A549 (cell line): ENCODE measurements at regions not wholly inside any gene's neighbourhood (a gene's known extent, or its start where the extent isn't known, plus 50 kb on each side); places are given as distances from the start of the nearest gene placed in this dataset.
A peak's percentile ranks its signal among the peaks of the same experiment; 100 is the strongest.
"Not testable (repeated sequence)": the region's sequence is repeated elsewhere in the genome, so short reads cannot be mapped to it uniquely, and the experiment has no call there.

ENCODE experiments used
- ATAC-seq, 2 experiments: fragments of 200-7000 bp in 1 of 2; fragments of >200 bp in 1 of 2; cut with Nextera tagmentation in 1 of 2; cut with Tn5 transposase in 1 of 2; 3 replicates each; pipeline versions ENCODE4 v1.8.0 to v1.9.1; 2018 to 2020; ENCODE audit warnings: mild to moderate bottlenecking in 1 of 2, moderate library complexity in 1 of 2
- CTCF ChIA-PET: fragments of 300-600 bp; sonication (Branson Sonifier 250); formaldehyde crosslinking; extraction: SDS; loops from one replicate; lab custom pipeline; 2021; ENCODE audit warnings: antibody characterized with exemption, inconsistent platforms; lab: Yijun Ruan, JAX
- POLR2A ChIA-PET: fragments of 350-600 bp; formaldehyde crosslinking; extraction: SDS; loops from one replicate; lab custom pipeline; 2021; ENCODE audit warnings: antibody characterized with exemption, inconsistent platforms; lab: Yijun Ruan, JAX
- DNase-seq, 2 experiments: peaks; one replicate each; pipeline versions ENCODE4 v3.0.0 to v3.0.0-alpha.2; 2011 to 2016; ENCODE audit warnings: low read depth in 1 of 2, low spot score in 1 of 2
- FAIRE-seq: peaks from 2 replicates; lab custom pipeline; 2011; peaks lifted over from hg19 to GRCh38; lab: Jason Lieb, UNC
- H3K27ac ChIP-seq, 2 experiments: fragments of >200 bp; sonication (Bioruptor Twin); formaldehyde crosslinking; 3 replicates each; pipeline ENCODE4 v1.5.1; 2016 to 2017
- H3K4me1 ChIP-seq: fragments of >200 bp; sonication (Bioruptor Twin); formaldehyde crosslinking; 3 replicates; pipeline ENCODE4 v1.6.1; 2016
- H3K4me2 ChIP-seq: fragments of >200 bp; sonication (Bioruptor Twin); formaldehyde crosslinking; 3 replicates; pipeline ENCODE4 v1.6.1; 2016
- H3K4me3 ChIP-seq: fragments of >200 bp; sonication (Bioruptor Twin); formaldehyde crosslinking; 3 replicates; pipeline ENCODE4 v1.5.1; 2016
- H3K9me3 ChIP-seq: fragments of >200 bp; sonication (Bioruptor Twin); formaldehyde crosslinking; 3 replicates; pipeline ENCODE4 v1.6.1; 2016
- CHD2 ChIP-seq: fragments of 150-350 bp; IDR thresholded peaks from 2 replicates; pipeline ENCODE4 v1.6.1; 2014; ENCODE audit warnings: low read length; ENCODE audit not compliant: partially characterized antibody
- EHMT2 ChIP-seq: fragments of 200-600 bp; sonication (generic); IDR thresholded peaks from 2 replicates; pipeline ENCODE4 v1.6.1; 2016; ENCODE audit warnings: antibody characterized with exemption, low read depth, mild to moderate bottlenecking, moderate library complexity
- ESRRA ChIP-seq: fragments of 150-350 bp; IDR thresholded peaks from 2 replicates; pipeline ENCODE4 v1.6.1; 2014; ENCODE audit warnings: mild to moderate bottlenecking, low read length, borderline replicate concordance
- FOSB ChIP-seq: fragments of 250-450 bp; sonication (Bioruptor Pico); IDR thresholded peaks from 2 replicates; pipeline ENCODE4 v1.5.0; 2020; ENCODE audit warnings: mild to moderate bottlenecking, moderate library complexity
- FOXS1 ChIP-seq: fragments of 250-450 bp; sonication (Bioruptor Pico); IDR thresholded peaks from 2 replicates; pipeline ENCODE4 v1.5.0; 2020; ENCODE audit warnings: mild to moderate bottlenecking, moderate library complexity
- GATA3 ChIP-seq: IDR thresholded peaks from 2 replicates; pipeline ENCODE4 v1.6.1; 2012; ENCODE audit warnings: borderline replicate concordance
- HOXB13 ChIP-seq: fragments of 250-450 bp; sonication (Bioruptor Pico); IDR thresholded peaks from 2 replicates; pipeline ENCODE4 v1.5.0; 2020; ENCODE audit warnings: low read depth, mild to moderate bottlenecking, moderate library complexity
- HOXB5 ChIP-seq: fragments of 250-450 bp; sonication (Bioruptor Pico); IDR thresholded peaks from 2 replicates; pipeline ENCODE4 v1.5.0; 2020; ENCODE audit warnings: mild to moderate bottlenecking, moderate library complexity
- MAZ ChIP-seq: fragments of 150-350 bp; IDR thresholded peaks from 2 replicates; pipeline ENCODE4 v1.6.1; 2014; ENCODE audit warnings: antibody characterized with exemption, low read depth, low read length, borderline replicate concordance
- PHF8 ChIP-seq: fragments of 200-600 bp; sonication (generic); IDR thresholded peaks from 2 replicates; pipeline ENCODE4 v1.6.1; 2016; ENCODE audit warnings: low read depth, mild to moderate bottlenecking, antibody characterized with exemption, moderate library complexity, borderline replicate concordance
- POLR2A ChIP-seq: IDR thresholded peaks from 2 replicates; pipeline ENCODE4 v1.6.1; 2012; ENCODE audit warnings: mild to moderate bottlenecking, low read length
- RFX5 ChIP-seq: fragments of 450-650 bp; IDR thresholded peaks from 2 replicates; pipeline ENCODE4 v1.7.1; 2014; ENCODE audit warnings: antibody characterized with exemption, mild to moderate bottlenecking, moderate library complexity
- SMC3 ChIP-seq: fragments of >200 bp; sonication (Bioruptor Twin); formaldehyde crosslinking; IDR thresholded peaks from 3 replicates; pipeline ENCODE4 v1.6.1; 2018; ENCODE audit warnings: inconsistent platforms
- SREBF2 ChIP-seq: fragments of 450-650 bp; IDR thresholded peaks from 2 replicates; pipeline ENCODE4 v1.6.1; 2014; ENCODE audit warnings: mild to moderate bottlenecking, moderate library complexity
- TP53 ChIP-seq: fragments of 250-450 bp; sonication (Bioruptor Pico); IDR thresholded peaks from 2 replicates; pipeline ENCODE4 v1.5.0; 2021; ENCODE audit warnings: mild to moderate bottlenecking, moderate library complexity
- ZC3H11A ChIP-seq: fragments of 450-650 bp; IDR thresholded peaks from 2 replicates; pipeline ENCODE4 v1.6.1; 2014; ENCODE audit warnings: antibody characterized with exemption, mild to moderate bottlenecking
- WGBS: methylation state at CpG from one replicate; pipeline ENCODE4 v1.1.6; 2017; ENCODE audit errors: missing lambda C conversion rate; 5-methylcytosine and 5-hydroxymethylcytosine counted together
- TF ChIP-seq, protein P1 (sequence below): IDR thresholded peaks from 2 replicates; pipeline ENCODE4 v1.6.1; 2012; ENCODE audit warnings: low read depth, borderline replicate concordance
- TF ChIP-seq, protein P2 (sequence below): fragments of 250-450 bp; sonication (Bioruptor Pico); IDR thresholded peaks from 2 replicates; pipeline ENCODE4 v1.5.0; 2021; ENCODE audit warnings: mild to moderate bottlenecking, moderate library complexity, borderline replicate concordance
- TF ChIP-seq, protein P3 (sequence below): fragments of 150-350 bp; IDR thresholded peaks from 2 replicates; pipeline ENCODE4 v1.6.1; 2014; ENCODE audit warnings: low read depth, mild to moderate bottlenecking, low read length
- TF ChIP-seq, protein P4 (sequence below): fragments of 200-600 bp; sonication (generic); IDR thresholded peaks from 2 replicates; pipeline ENCODE4 v1.6.1; 2016; ENCODE audit warnings: antibody characterized with exemption, mild to moderate bottlenecking, moderate library complexity
- TF ChIP-seq, protein P5 (sequence below): IDR thresholded peaks from 2 replicates; pipeline ENCODE4 v1.6.1; 2012

DNA sequence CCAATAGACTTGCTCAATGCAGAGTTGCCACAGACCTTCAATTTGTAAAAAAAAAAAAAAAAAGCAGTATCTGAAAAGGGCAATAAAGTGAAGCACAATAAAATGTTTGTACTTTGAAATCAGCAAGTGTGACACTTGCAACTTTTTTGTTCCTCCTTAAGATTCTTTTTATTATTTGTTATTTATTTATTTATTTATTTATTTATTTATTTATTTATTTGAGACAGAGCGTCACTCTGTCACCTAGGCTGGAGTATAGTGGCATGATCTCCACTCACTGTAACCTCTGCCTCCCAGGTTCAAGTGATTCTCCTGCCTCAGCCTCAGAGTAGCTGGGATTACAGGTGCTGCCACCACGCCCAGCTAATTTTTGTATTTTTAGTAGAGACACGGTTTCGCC is 416.5 kb upstream of the RORB start:
- FAIRE-seq, H3K27ac ChIP-seq, CTCF ChIA-PET, H3K4me1 ChIP-seq, POLR2A ChIA-PET, H3K9me3 ChIP-seq, H3K4me3 ChIP-seq, ATAC-seq, DNase-seq, H3K4me2 ChIP-seq: not testable (repeated sequence)
- whole genome bisulfite sequencing = 36% methylated on average over 4 of the region's 4 CpGs
- TF ChIP-seq ZC3H11A = peak; percentile 82

DNA sequence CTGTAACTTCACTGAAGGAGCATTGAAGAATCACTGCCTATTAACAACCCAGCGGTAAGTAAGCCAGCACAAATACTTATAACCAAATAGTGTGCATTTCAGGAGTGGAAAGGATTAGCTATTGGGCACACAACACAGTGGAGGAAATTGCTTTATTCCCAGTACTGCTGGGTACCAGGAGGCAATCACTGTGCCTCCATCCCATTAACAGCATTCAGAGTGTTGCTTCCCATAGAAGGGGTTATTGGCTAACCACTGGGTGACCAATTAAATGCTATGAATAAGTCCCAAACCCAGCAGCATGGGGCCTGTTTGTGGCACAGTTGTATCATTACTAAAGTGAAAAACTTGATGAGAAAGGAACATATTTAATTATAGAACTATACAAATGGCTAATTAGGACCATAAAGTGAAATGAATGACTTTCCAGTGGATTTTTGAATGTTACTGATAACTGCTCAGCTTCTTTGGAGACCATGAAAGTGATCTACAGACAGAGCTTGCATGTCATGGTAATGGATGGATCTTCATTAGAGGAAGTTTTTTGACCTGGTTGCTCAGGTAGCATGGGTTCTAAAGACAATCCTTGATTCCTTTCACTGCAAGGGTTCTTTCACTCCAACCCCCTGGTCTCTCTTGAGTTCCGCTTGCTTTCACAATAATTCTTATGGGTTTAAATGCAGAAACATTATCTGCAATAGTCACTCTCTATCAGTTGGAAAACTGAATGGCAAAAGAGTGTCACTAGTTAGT is 413.3 kb upstream of the RORB start:
- TF ChIP-seq, protein P1, sequence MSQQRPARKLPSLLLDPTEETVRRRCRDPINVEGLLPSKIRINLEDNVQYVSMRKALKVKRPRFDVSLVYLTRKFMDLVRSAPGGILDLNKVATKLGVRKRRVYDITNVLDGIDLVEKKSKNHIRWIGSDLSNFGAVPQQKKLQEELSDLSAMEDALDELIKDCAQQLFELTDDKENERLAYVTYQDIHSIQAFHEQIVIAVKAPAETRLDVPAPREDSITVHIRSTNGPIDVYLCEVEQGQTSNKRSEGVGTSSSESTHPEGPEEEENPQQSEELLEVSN = no peak
- TF ChIP-seq ESRRA (no peak), PHF8 (no peak), MAZ (no peak), FOSB (CRISPR knock-in tag) (no peak), GATA3 (no peak), EHMT2 (no peak), SMC3 (no peak), CHD2 (no peak), POLR2A (no peak), HOXB5 (CRISPR knock-in tag) (no peak), FOXS1 (CRISPR knock-in tag) (no peak), TP53 (CRISPR knock-in tag) (no peak), SREBF2 (no peak), HOXB13 (CRISPR knock-in tag) (no peak), RFX5 (no peak)
- TF ChIP-seq, protein P2, sequence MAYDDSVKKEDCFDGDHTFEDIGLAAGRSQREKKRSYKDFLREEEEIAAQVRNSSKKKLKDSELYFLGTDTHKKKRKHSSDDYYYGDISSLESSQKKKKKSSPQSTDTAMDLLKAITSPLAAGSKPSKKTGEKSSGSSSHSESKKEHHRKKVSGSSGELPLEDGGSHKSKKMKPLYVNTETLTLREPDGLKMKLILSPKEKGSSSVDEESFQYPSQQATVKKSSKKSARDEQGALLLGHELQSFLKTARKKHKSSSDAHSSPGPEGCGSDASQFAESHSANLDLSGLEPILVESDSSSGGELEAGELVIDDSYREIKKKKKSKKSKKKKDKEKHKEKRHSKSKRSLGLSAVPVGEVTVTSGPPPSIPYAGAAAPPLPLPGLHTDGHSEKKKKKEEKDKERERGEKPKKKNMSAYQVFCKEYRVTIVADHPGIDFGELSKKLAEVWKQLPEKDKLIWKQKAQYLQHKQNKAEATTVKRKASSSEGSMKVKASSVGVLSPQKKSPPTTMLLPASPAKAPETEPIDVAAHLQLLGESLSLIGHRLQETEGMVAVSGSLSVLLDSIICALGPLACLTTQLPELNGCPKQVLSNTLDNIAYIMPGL = no peak
- TF ChIP-seq, protein P3, sequence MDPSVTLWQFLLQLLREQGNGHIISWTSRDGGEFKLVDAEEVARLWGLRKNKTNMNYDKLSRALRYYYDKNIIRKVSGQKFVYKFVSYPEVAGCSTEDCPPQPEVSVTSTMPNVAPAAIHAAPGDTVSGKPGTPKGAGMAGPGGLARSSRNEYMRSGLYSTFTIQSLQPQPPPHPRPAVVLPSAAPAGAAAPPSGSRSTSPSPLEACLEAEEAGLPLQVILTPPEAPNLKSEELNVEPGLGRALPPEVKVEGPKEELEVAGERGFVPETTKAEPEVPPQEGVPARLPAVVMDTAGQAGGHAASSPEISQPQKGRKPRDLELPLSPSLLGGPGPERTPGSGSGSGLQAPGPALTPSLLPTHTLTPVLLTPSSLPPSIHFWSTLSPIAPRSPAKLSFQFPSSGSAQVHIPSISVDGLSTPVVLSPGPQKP = no peak
- TF ChIP-seq, protein P4, sequence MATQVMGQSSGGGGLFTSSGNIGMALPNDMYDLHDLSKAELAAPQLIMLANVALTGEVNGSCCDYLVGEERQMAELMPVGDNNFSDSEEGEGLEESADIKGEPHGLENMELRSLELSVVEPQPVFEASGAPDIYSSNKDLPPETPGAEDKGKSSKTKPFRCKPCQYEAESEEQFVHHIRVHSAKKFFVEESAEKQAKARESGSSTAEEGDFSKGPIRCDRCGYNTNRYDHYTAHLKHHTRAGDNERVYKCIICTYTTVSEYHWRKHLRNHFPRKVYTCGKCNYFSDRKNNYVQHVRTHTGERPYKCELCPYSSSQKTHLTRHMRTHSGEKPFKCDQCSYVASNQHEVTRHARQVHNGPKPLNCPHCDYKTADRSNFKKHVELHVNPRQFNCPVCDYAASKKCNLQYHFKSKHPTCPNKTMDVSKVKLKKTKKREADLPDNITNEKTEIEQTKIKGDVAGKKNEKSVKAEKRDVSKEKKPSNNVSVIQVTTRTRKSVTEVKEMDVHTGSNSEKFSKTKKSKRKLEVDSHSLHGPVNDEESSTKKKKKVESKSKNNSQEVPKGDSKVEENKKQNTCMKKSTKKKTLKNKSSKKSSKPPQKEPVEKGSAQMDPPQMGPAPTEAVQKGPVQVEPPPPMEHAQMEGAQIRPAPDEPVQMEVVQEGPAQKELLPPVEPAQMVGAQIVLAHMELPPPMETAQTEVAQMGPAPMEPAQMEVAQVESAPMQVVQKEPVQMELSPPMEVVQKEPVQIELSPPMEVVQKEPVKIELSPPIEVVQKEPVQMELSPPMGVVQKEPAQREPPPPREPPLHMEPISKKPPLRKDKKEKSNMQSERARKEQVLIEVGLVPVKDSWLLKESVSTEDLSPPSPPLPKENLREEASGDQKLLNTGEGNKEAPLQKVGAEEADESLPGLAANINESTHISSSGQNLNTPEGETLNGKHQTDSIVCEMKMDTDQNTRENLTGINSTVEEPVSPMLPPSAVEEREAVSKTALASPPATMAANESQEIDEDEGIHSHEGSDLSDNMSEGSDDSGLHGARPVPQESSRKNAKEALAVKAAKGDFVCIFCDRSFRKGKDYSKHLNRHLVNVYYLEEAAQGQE = no peak
- TF ChIP-seq, protein P5, sequence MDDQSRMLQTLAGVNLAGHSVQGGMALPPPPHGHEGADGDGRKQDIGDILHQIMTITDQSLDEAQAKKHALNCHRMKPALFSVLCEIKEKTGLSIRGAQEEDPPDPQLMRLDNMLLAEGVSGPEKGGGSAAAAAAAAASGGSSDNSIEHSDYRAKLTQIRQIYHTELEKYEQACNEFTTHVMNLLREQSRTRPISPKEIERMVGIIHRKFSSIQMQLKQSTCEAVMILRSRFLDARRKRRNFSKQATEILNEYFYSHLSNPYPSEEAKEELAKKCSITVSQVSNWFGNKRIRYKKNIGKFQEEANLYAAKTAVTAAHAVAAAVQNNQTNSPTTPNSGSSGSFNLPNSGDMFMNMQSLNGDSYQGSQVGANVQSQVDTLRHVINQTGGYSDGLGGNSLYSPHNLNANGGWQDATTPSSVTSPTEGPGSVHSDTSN = no peak
- H3K4me3 ChIP-seq = no peak overlapping the region
- WGBS = 4% methylated on average over 2 of the region's 2 CpGs
- POLR2A ChIA-PET = no interaction called here
- CTCF ChIA-PET = no interaction called here
- no peaks in the 10 kb centered on the region for H3K9me3 ChIP-seq
- H3K4me2 ChIP-seq = no peak overlapping the region
- ATAC-seq (no peak), DNase-seq (no peak), FAIRE-seq (no peak)
- H3K4me1 ChIP-seq = no peaks in the 10 kb centered on the region
- no peak overlapping the region for H3K27ac ChIP-seq

DNA sequence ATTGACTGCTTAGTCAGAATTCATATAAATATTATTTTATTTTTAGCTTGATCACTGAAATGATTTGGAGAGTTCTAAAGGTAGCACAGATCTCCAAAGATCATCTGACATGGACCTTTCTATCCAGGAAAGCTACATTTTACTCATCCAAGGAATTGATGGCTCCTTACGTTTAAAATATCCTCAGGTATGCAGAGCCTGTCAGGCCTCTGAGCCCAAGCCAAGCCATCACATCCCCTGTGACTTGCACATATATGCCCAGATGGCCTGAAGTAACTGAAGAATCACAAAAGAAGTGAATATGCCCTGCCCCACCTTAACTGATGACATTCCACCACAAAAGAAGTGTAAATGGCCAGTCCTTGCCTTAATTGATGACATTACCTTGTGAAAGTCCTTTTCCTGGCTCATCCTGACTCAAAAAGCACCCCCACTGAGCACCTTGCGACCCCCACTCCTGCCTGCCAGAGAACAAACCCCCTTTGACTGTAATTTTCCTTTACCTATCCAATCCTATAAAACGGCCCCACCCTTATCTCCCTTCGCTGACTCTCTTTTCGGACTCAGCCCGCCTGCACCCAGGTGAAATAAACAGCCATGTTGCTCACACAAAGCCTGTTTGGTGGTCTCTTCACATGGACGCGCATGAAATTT is 411.6 kb upstream of the RORB start:
- H3K9me3 ChIP-seq, H3K27ac ChIP-seq, FAIRE-seq, H3K4me3 ChIP-seq, ATAC-seq, POLR2A ChIA-PET, DNase-seq, CTCF ChIA-PET, H3K4me1 ChIP-seq, H3K4me2 ChIP-seq: not testable (repeated sequence)
- 29% methylated on average over 8 of the region's 8 CpGs for WGBS

DNA sequence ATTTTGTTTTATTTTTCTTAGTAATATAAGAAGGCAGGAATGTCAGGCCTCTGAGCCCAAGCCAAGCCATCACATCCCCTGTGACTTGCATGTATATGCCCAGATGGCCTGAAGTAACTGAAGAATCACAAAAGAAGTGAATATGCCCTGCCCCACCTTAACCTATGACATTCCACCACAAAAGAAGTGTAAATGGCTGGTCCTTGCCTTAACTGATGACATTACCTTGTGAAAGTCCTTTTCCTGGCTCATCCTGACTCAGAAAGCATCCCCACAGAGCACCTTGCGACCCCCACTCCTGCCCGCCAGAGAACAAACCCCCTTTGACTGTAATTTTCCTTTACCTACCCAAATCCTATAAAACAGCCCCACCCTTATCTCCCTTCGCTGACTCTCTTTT is 406.2 kb upstream of the RORB start:
- H3K9me3 ChIP-seq, H3K4me3 ChIP-seq, DNase-seq, H3K4me1 ChIP-seq, FAIRE-seq, H3K4me2 ChIP-seq, ATAC-seq, CTCF ChIA-PET, H3K27ac ChIP-seq, POLR2A ChIA-PET: not testable (repeated sequence)
- 34% methylated on average over 3 of the region's 3 CpGs for WGBS
